Lower leg skin (tissue), 3 donors: ENCODE measurements at regions not wholly inside any gene's neighbourhood (a gene's known extent, or its start where the extent isn't known, plus 50 kb on each side); places are given as distances from the start of the nearest gene placed in this dataset.

ENCODE experiments used
- CTCF ChIP-seq, 3 donors: fragments of 450-650 bp; IDR thresholded peaks; one replicate each; pipeline ENCODE4 v1.5.1; 2016; ENCODE audit warnings: antibody characterized with exemption in 3 of 3, mild to moderate bottlenecking in 3 of 3, moderate library complexity in 2 of 3
- POLR2A ChIP-seq, 2 donors: fragments of 450-650 bp; IDR thresholded peaks; one replicate each; pipeline ENCODE4 v1.6.1; 2016 to 2017; ENCODE audit warnings: antibody characterized with exemption in 2 of 2, mild to moderate bottlenecking in 1 of 2, moderate library complexity in 1 of 2

GRCh38 chrX:138485767-138486166 lies 225.8 kb downstream of the FGF13 start:
- TF ChIP-seq CTCF (IDR thresholded peaks at IDR 0.05) (no peak), POLR2A (IDR thresholded peaks at IDR 0.05) (no peak)
